Fibroblast of upper back skin (primary cell): ENCODE measurements at regions not wholly inside any gene's neighbourhood (a gene's known extent, or its start where the extent isn't known, plus 50 kb on each side); places are given as distances from the start of the nearest gene placed in this dataset.
A peak's percentile ranks its signal among the peaks of the same experiment; 100 is the strongest.
"Not testable (repeated sequence)": the region's sequence is repeated elsewhere in the genome, so short reads cannot be mapped to it uniquely, and the experiment has no call there.

Experiments
- DNase-seq: peaks from one replicate; pipeline ENCODE4 v3.0.0-alpha.2; 2013

DNA sequence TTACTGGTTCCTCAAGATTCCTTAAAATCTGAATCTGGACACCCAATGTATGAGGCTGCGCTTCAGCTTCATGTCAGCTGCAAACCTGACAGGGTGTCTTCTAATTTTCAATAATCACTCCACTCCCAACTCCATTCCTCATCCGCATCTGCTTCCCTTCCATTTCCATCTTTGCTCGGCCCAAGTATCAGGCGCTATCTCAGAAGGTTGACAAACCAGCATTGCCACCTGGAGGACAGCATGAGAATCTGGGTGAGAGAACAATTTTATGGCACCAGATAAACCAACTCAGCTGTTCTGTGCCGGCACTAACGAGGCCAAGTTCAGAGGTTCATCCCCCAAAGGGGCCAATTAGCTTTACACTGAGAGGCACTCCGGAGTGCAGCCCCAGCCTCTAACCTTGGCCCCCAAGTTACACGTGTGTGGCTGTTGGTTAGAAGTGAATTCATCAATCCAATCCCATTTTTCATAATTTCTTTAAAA, 79.1 kb upstream of the LMO2 start:
- peak; percentile 61 for DNase-seq

DNA sequence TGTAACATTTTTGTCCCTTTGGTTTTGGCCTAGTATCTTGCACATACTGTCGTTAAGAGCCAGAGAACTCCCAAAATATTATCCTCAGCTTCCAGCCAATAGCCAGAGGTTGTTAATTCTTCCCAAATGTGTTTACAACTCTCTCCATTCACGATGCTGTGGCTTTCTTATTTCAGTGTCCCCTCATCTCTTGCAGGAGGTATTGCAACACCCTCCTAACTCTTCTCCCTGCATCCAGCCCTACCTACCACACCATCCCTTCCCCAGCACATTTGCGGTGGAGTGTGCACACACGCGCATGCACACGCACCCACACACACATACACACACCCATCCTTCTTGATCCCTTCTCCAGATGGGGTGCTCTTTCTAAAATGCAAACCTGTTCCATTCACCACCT, 75.6 kb upstream of the LMO2 start:
- no peak for DNase-seq

DNA sequence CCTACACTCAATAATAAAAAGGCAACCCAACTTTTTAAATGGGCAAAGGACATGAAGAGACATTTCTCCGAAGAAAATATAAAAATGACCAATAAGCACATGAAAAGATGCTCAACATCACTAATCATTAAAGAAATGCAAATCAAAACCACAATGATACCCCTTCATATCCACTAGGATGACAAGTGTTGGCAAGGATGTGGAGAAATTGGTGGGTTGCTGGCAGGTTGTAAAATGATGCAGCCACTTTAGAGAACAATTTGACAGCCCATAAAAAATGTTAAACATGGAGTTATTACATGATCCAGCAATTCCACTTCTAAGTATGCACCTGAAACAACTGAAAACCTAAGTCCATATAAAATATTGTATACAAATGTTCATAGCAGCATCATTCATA, 73.2 kb upstream of the LMO2 start:
- DNase-seq, result no peak

DNA sequence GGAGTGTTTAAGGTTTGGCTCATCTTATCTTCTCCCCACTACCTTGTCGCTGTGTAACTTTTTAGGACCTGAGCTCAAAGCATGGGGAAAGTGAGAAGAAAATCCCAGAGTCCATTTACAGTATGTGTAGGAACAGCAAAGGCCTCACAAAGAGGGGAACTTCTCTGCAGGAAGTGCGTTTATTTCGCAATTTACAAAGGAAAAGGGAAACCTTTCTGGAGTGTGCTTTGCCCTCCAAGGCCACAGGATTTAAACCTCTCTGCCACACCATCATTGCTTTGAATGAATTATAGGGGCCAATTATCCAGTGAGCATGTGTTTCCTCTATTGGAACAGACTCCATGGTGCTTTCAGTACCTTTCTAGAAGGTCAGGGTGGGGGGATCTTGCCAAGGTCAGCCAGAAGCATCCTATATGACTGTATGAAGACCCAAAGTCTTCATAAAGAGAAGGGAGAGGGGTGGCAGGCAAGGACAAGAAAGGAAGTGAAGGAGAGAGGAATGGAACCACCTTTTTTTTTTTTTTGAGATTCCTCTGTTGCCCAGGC, 68.1 kb upstream of the LMO2 start:
- no peak for DNase-seq

DNA sequence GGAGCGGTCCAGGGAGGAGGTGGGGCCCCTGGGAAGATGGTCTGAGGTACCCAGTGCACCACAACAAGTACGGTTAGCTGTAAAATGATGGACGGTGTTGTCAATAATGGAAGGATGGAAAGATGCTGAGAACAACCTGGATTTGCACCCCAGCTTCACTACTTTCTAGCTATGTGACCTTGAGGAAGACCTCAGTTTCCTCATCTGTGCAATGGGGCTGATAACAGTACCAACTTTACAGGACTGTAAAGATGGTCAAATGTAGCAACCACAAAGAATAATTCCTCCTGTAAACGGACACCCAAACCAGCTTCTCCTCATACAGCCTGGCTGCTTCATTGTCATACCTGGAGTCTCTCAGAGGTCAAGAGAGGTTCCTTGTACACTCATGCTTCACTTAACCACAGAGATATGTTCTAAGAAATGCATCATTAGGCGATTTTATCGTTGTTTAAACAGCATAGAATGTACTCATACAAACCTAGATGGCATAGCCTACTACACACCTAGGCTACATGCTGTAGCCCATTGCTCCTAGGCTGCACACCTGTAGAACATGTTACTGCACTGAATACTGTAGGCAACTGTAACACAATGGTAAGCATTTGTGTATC, 65.5 kb upstream of the LMO2 start:
- no peak for DNase-seq

DNA sequence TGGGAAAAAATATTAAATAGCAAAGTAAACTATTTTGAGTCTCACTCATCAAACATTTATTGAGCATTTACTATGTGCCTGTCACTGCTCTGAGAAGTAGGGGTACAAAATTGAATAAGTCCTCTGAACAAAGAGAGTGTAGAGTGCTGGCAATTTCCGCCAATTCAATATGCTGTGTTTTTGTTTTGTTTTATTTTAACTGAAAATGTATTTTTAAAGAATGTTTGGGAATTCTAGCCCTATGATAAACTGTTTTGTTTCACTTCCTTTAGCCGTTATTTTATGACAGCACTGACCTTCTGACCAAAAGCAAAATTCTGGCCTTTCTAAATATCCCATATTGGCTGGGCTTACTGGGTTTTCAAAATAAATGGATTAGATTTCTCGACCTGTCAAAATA, 64.7 kb upstream of the LMO2 start:
- no peak for DNase-seq

DNA sequence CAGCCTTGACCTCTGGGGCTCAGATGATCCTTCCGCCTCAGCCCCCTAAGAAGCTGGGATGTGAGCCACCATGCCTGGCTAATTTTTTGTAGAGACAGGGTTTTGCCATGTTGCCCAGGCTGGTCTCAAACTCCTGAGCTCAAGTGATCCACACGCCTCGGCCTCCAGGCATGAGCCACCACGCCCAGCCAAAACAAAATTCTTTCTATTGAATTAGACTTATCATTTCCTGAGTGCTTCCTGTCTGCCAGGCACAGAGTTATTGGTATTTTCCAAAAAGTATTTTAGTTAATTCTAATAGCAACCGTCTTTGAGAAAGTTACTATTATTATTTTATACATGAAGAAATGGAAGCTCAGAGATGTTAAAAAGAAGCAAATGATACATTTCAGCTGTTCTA, 61.4 kb upstream of the LMO2 start:
- DNase-seq, result no peak

DNA sequence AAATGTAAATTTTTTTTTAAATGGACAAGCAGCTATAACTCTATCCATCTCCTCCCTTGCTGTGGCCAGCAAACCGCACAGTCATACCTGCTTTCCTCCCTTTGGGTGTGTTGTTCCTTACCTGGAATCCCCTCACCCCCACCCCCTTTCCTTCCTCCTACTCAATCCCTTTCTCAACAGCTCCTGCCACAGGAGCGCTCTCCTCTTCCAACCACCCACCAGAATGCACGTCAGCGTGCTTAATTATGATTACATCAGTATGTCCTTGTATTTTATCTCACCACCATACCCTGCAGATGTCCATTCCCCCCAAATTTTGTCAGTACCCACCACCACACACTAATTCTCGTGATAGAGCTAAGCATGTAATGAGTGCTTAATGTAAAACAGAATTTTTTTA, 60.9 kb upstream of the LMO2 start:
- no peak for DNase-seq

DNA sequence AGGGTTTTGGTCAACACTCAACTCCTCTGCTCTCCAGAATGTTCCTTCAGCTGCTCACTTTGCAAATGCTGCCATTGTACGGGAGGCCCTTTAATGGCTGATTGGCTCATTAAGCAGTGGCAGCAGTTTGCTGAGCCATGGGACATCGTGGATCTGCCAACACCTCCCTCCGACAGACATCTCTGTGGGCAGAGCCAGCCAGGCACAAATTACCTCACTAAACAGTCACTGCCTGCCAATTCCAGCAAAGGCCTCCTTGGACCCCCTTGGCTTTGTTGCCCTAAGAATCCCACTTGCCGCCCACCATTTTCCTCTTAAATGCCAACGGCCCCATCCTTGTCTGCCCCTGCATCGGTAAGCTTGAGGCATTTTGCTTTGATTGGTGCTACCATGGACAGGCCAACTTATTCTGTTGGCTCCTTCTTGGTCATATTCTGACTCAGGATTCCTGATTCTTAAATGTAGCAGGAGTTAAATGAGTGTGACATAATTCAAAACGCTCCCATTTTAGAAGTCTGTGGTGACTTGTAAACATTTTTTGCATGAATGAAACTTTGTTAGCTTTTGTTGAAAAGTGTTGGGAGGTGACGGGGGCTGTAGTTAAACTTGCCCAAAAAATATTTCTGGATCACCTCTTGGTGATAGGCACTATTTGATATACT, 57.5 kb upstream of the LMO2 start:
- DNase-seq, result no peak

DNA sequence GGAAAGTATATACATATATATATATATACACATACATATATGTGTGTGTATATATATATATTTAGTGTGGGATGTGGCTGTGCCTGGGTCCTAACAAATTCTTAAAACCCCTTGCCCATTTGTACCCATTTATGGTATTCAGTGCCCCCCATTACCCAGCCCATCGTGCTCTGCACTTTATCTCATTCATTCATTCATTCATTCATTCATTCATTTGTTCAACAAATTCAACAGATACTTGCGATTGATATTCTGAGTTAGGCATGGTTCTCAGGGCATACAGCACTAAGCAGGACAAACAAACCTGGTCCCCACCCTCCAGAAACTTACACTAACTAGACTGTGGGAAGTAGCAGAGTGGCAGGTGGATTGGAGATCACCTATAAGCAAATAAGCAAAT, 56.6 kb upstream of the LMO2 start:
- no peak for DNase-seq

DNA sequence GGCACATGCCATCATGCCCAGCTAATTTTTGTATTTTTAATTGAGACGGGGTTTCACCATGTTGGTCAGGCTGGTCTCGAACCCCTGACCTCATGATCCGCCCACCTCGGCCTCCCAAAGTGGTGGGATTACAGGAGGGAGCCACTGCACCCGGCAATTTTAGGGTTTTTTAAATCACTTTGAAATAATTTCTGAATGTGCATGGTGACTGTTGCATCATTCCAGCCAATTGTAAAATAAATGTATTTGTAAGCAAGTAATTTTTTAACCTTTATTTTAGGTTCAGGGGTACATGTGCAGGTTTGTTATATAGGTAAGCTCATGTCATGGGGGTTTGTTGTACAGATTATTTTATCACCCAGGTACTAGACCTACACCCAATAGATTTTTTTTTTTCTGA, 56.0 kb upstream of the LMO2 start:
- DNase-seq, result not testable (repeated sequence)

DNA sequence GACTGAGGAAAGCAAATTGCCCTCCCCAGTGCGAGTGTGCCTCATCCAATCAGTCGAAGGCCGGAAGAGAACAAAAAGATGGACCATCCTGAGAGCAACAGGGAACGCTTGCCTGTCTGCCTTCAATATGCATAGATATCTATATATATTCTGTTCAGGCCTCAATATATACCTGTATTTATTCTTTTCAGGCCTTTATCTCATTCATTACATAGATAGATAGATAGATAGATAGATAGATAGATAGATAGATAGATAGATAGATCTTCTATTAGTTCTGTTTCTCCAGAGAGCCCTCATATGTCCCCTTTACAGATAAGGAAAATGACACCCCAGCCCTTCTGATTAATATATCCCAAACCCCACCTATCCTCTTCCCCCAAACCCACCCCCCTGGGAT, 55.1 kb upstream of the LMO2 start:
- DNase-seq, result no peak

DNA sequence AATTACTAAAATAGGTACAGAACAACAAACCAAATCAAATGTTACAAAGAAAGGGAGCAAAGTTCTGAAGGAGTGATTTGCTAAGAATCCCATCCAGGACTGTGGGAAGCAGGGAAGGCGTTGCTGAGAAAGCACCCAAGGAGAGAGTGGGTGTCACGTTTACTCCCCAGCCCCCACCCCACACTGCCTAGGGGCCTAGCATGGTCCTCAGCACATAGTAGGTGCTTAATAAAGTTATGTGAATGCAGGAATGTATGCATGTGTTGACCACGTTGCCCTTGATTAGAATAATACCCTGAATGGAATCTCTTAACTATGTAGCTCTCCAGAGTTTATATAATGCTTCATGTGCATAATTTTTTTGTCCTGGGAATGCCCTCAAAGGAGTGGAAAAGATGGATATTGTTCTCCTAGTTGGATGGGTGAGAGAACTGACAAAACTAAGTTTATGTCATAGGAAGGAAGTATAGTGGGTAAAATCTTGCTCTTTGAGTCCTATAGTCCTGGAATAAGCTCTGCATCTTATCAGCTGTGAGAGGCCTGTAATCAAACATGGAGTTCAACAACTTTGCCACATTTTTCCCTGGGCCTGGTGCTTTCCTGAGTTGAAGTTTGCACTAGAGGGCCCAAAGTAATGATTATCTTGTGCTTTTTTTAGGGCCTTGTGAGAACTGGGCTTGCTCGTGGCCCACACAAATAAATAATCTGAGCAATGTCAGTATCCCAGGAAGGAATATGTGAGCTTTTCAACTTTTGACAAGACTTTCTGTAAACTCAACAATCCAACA, 53.8 kb upstream of the LMO2 start:
- DNase-seq, result no peak

DNA sequence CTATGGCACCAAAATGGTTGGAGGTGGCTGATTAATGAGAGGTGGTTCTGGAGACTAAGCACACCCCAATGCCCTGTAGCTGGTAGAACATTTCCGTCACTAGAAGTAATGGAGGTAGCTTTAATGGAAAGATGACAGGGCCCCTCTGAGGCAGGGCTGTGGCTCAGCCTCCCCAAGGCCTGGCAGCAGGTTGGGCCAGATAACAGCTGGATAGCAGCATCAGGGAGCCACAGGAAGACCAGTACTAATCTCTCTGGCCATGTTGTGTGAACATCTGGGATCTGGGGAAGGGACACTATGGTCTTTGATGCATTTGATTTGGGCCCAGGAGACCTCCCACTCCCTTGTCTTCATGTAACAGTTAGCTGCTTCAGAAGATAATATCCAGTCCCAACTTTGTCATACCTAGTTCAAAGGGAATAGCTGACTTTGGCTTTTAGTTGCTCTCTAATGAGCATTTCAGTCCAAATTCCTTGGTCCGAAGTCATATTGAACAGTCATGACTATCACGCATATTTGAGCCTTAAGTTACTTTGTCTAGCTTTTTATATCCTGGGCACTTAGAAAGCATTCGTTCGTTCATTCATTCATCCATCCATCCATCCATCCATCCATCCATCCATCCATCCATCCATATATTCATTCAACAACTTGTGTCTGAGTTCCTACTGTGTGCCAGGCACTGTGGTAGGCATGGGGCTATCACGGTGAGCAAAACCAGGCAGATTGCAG, 53.0 kb upstream of the LMO2 start:
- no peak for DNase-seq

DNA sequence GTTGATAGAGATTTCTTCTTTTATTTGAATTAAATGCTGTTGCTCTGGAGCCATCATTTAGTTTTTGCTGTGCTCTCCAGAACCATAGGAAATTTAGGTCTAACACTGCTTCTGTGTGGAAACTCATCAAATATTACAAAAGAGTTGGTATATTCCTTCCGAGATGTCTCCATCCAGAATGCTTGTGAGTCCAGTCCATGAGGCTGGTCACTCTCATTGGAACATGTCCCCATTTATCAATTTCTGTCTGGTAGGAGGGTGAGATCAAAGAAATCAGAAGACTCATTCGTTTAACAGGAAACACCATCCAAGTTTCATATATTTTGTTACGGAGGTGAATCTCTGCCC, 52.4 kb upstream of the LMO2 start:
- DNase-seq, result no peak

DNA sequence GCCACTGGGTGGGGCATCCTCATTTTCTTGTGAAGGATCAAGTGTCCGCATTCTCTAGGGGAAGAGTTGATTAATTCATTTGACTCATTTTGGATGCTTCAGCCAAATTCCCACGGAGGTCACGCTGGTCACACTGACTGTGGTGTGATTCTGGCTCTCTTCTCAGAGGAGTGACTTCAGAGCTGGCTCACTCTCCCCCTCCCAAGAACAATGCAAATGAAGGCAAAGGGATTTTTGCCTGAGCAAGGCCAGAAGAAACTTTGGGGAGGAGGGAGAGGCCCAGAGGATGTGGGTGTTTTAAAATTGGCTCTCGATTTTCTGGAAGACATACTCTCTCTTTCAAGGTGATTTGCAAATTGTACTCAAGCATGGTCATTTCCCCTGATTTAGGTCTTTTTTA, 51.1 kb upstream of the LMO2 start:
- DNase-seq, result peak; percentile 51

DNA sequence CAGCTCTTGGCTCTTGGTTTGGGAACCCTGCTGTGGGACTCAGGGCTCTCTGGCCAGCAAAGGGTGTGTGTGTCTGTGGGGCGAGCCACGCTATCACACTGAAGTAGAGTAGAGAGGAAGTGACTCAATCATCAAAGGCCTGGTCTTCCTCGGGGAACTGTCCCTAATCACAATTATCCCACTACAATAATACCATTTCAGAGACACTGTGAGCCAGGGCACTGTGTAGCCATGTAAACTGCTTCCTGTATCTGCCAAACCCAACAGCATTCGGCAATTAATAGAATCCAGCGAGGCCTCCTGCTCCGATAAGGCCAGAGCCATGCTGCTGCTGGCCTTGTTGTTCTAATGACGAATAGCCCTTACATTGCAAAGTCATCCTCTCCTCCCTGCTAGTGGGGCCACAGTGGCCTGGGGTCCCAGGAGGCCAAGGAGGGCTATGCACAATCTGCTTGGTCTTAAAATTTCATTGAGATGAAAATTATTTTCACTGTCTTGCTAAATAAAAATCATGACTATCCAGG, 49.8 kb upstream of the LMO2 start:
- DNase-seq, result no peak
